Trophoblast cell (in vitro differentiated cells and primary cell): ENCODE measurements at regions not wholly inside any gene's neighbourhood (a gene's known extent, or its start where the extent isn't known, plus 50 kb on each side); places are given as distances from the start of the nearest gene placed in this dataset.
"Not testable (repeated sequence)": the region's sequence is repeated elsewhere in the genome, so short reads cannot be mapped to it uniquely, and the experiment has no call there.

Experiments
- DNase-seq, 2 donors: peaks; one replicate each; pipeline ENCODE4 v3.0.0-alpha.2; 2016
- H2AFZ ChIP-seq: 2 replicates; pipeline ENCODE4 v1.6.1; 2013; ENCODE audit warnings: low read length, moderate library complexity, mild to moderate bottlenecking; ENCODE audit not compliant: insufficient read depth, poor library complexity
- H2AK5ac ChIP-seq: 2 replicates; pipeline ENCODE4 v1.6.1; 2013; ENCODE audit warnings: mild to moderate bottlenecking, low read length
- H2BK120ac ChIP-seq: 2 replicates; pipeline ENCODE4 v1.6.1; 2013; ENCODE audit warnings: low read length, mild to moderate bottlenecking, moderate library complexity; ENCODE audit not compliant: insufficient read depth, poor library complexity
- H2BK12ac ChIP-seq: 2 replicates; pipeline ENCODE4 v1.6.1; 2013; ENCODE audit warnings: mild to moderate bottlenecking, low read length, moderate library complexity
- H2BK5ac ChIP-seq: 2 replicates; pipeline ENCODE4 v1.6.1; 2013; ENCODE audit warnings: low read length, low read depth, moderate library complexity, mild to moderate bottlenecking; ENCODE audit not compliant: poor library complexity
- H3K14ac ChIP-seq: 2 replicates; pipeline ENCODE4 v1.6.1; 2013; ENCODE audit warnings: mild to moderate bottlenecking, low read length
- H3K18ac ChIP-seq: 2 replicates; pipeline ENCODE4 v1.6.1; 2013; ENCODE audit warnings: mild to moderate bottlenecking, low read length
- H3K23ac ChIP-seq: 2 replicates; pipeline ENCODE4 v1.6.1; 2013; ENCODE audit warnings: low read length
- H3K27ac ChIP-seq: 2 replicates; pipeline ENCODE4 v1.5.1; 2013; ENCODE audit warnings: low read depth, mild to moderate bottlenecking, inconsistent platforms, low read length, moderate library complexity
- H3K27me3 ChIP-seq: 2 replicates; pipeline ENCODE4 v1.6.1; 2013; ENCODE audit warnings: inconsistent platforms, mild to moderate bottlenecking, low read length, moderate library complexity; ENCODE audit not compliant: insufficient read depth
- H3K36me3 ChIP-seq, 2 experiments: 1 replicate in 1 of 2; 2 replicates in 1 of 2; pipeline ENCODE4 v1.6.1; 2013; ENCODE audit warnings: low read length in 2 of 2, mild to moderate bottlenecking in 2 of 2, moderate library complexity in 1 of 2; ENCODE audit not compliant: insufficient read depth in 2 of 2, control insufficient read depth in 1 of 2
- H3K4ac ChIP-seq: 2 replicates; pipeline ENCODE4 v1.6.1; 2013; ENCODE audit warnings: low read depth, mild to moderate bottlenecking, low read length, moderate library complexity
- H3K4me1 ChIP-seq, 2 experiments: 1 replicate in 1 of 2; 2 replicates in 1 of 2; pipeline ENCODE4 v1.6.1; 2013; ENCODE audit warnings: low read length in 2 of 2, mild to moderate bottlenecking in 2 of 2, moderate library complexity in 1 of 2; ENCODE audit not compliant: insufficient read depth in 2 of 2, control insufficient read depth in 1 of 2
- H3K4me2 ChIP-seq: 2 replicates; pipeline ENCODE4 v1.6.1; 2013; ENCODE audit warnings: inconsistent platforms, mild to moderate bottlenecking, low read length, moderate library complexity
- H3K4me3 ChIP-seq: 2 replicates; pipeline ENCODE4 v1.5.1; 2013; ENCODE audit warnings: mild to moderate bottlenecking, low read depth, low read length, inconsistent platforms
- H3K79me1 ChIP-seq: one replicate; pipeline ENCODE4 v1.6.1; 2013; ENCODE audit warnings: low read length
- H3K79me2 ChIP-seq: 2 replicates; pipeline ENCODE4 v1.6.1; 2013; ENCODE audit warnings: low read length, mild to moderate bottlenecking; ENCODE audit not compliant: control insufficient read depth, insufficient read depth, poor library complexity
- H3K9ac ChIP-seq: 2 replicates; pipeline ENCODE4 v1.6.1; 2013; ENCODE audit warnings: mild to moderate bottlenecking, low read length
- H3K9me3 ChIP-seq: 2 replicates; pipeline ENCODE4 v1.6.1; 2013; ENCODE audit warnings: low read depth, mild to moderate bottlenecking, control low read depth, inconsistent platforms, low read length; ENCODE audit not compliant: insufficient read depth
- H4K12ac ChIP-seq: 2 replicates; pipeline ENCODE4 v1.6.1; 2013; ENCODE audit warnings: low read depth, mild to moderate bottlenecking, low read length, moderate library complexity
- H4K8ac ChIP-seq: 2 replicates; pipeline ENCODE4 v1.6.1; 2013; ENCODE audit warnings: low read depth, mild to moderate bottlenecking, low read length, moderate library complexity
- H4K91ac ChIP-seq: one replicate; pipeline ENCODE4 v1.6.1; 2013; ENCODE audit warnings: low read depth, mild to moderate bottlenecking, low read length, moderate library complexity
- WGBS: extraction: QIAGEN DNeasy Blood & Tissue Kit; methylation state at CpG from one replicate; pipeline ENCODE4 v1.1.7; 2013; ENCODE audit warnings: missing lambda C conversion rate; ENCODE audit not compliant: insufficient read length, insufficient coverage; ENCODE audit errors: extremely low coverage; 5-methylcytosine and 5-hydroxymethylcytosine counted together

GRCh38 chr11:49326651-49327050, 118.2 kb upstream of the FOLH1 start:
- not testable (repeated sequence) for H3K27me3 ChIP-seq, H2BK12ac ChIP-seq, H2AK5ac ChIP-seq, H2AFZ ChIP-seq, H3K14ac ChIP-seq, H3K27ac ChIP-seq, H3K23ac ChIP-seq, H3K4me1 ChIP-seq, H3K79me1 ChIP-seq, H4K91ac ChIP-seq, H3K4me3 ChIP-seq, H3K18ac ChIP-seq, H4K8ac ChIP-seq, H3K9me3 ChIP-seq, H4K12ac ChIP-seq, H3K4me2 ChIP-seq, H3K79me2 ChIP-seq, H3K9ac ChIP-seq, H3K36me3 ChIP-seq, DNase-seq, H3K4ac ChIP-seq, H2BK120ac ChIP-seq, H2BK5ac ChIP-seq
- no CpG with 5 or more reads among the region's 3 CpGs for WGBS

DNA sequence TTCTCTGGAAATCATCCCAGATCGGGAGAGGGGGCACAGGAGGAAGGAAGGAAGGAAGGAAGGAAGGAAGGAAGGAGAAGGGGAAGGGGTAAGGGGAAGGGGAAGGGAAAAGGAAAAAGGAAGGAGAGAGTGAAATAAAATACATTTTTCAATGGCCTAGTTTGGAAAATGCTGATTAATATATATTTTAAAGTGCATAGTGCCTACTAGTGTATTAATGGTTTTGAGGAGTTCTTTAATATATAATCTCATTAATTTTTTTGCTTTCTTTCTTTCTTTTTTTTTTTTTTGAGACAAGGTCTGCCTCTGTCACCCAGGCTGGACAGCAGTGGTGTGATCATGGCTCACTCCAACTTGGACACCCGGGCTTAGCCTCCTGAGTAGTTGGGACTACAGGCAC, 107.8 kb upstream of the FOLH1 start:
- Histone ChIP-seq H4K12ac (no peak overlapping the region), H3K9me3 (no peaks in the 10 kb centered on the region), H3K18ac (no peak overlapping the region), H3K4ac (no peak overlapping the region), H3K4me3 (no peak overlapping the region), H3K14ac (no peak overlapping the region), H3K27me3 (no peaks in the 10 kb centered on the region), H4K8ac (no peak overlapping the region), H3K4me1 (no peaks in the 10 kb centered on the region), H3K9ac (no peak overlapping the region), H3K4me2 (no peak overlapping the region), H2BK5ac (no peak overlapping the region), H2BK120ac (no peak overlapping the region), H2AFZ (no peak overlapping the region), H2BK12ac (no peak overlapping the region), H3K79me1 (no peaks in the 10 kb centered on the region), H3K23ac (no peak overlapping the region), H3K79me2 (no peaks in the 10 kb centered on the region), H3K36me3 (no peaks in the 10 kb centered on the region), H3K27ac (no peak overlapping the region), H4K91ac (no peak overlapping the region), H2AK5ac (no peak overlapping the region)
- no CpG with 5 or more reads among the region's 2 CpGs for WGBS
- DNase-seq: no peak

GRCh38 chr11:49303080-49303479, 94.7 kb upstream of the FOLH1 start:
- no peak overlapping the region for H2AK5ac ChIP-seq
- no peaks in the 10 kb centered on the region for H3K9me3 ChIP-seq
- no peak overlapping the region for H3K9ac ChIP-seq
- no peak overlapping the region for H3K4ac ChIP-seq
- no peak overlapping the region for H3K14ac ChIP-seq
- no peak overlapping the region for H3K23ac ChIP-seq
- H4K8ac ChIP-seq: no peak overlapping the region
- H3K79me2 ChIP-seq: no peaks in the 10 kb centered on the region
- H3K36me3 ChIP-seq: no peaks in the 10 kb centered on the region
- H3K4me2 ChIP-seq: no peak overlapping the region
- no peak overlapping the region for H3K27ac ChIP-seq
- H3K4me3 ChIP-seq: no peak overlapping the region
- no peak overlapping the region for H2AFZ ChIP-seq
- WGBS: no CpG with 5 or more reads among the region's 1 CpG
- H2BK5ac ChIP-seq: no peak overlapping the region
- H2BK12ac ChIP-seq: no peak overlapping the region
- no peaks in the 10 kb centered on the region for H3K79me1 ChIP-seq
- DNase-seq: no peak
- H3K27me3 ChIP-seq: no peaks in the 10 kb centered on the region
- H3K4me1 ChIP-seq: no peaks in the 10 kb centered on the region
- H2BK120ac ChIP-seq: no peak overlapping the region
- H3K18ac ChIP-seq: no peak overlapping the region
- H4K91ac ChIP-seq: no peak overlapping the region
- H4K12ac ChIP-seq: no peak overlapping the region

- Histone ChIP-seq H3K23ac (no peak overlapping the region), H3K9me3 (no peaks in the 10 kb centered on the region), H3K27ac (no peak overlapping the region), H3K9ac (no peak overlapping the region), H3K4me1 (no peaks in the 10 kb centered on the region), H3K4me3 (no peak overlapping the region), H3K79me1 (no peaks in the 10 kb centered on the region), H4K91ac (no peak overlapping the region), H3K18ac (no peak overlapping the region), H3K4ac (no peak overlapping the region), H4K12ac (no peak overlapping the region), H3K4me2 (no peak overlapping the region), H2AFZ (no peak overlapping the region), H2BK12ac (no peak overlapping the region), H3K14ac (no peak overlapping the region), H2BK120ac (no peak overlapping the region), H2BK5ac (no peak overlapping the region), H3K36me3 (no peaks in the 10 kb centered on the region), H3K27me3 (no peaks in the 10 kb centered on the region), H4K8ac (no peak overlapping the region), H3K79me2 (no peaks in the 10 kb centered on the region), H2AK5ac (no peak overlapping the region)
- no CpG with 5 or more reads among the region's 2 CpGs for WGBS
- DNase-seq: no peak
These were observed 94.0 kb upstream of the FOLH1 start for GRCh38 chr11:49302360-49302759.
